IMR-90 (cell line): ENCODE measurements at regions not wholly inside any gene's neighbourhood (a gene's known extent, or its start where the extent isn't known, plus 50 kb on each side); places are given as distances from the start of the nearest gene placed in this dataset.

ENCODE experiments used
- CTCF ChIP-seq: conservative IDR thresholded peaks from 2 replicates; pipeline ENCODE4 v1.5.1; 2012; ENCODE audit warnings: mild to moderate bottlenecking, low read depth, low read length, improper control_type of control experiment
- SMC3 ChIP-seq: fragments of 150-350 bp; IDR thresholded peaks from 2 replicates; pipeline ENCODE4 v1.6.1; 2016; ENCODE audit warnings: low read depth, mild to moderate bottlenecking, antibody characterized with exemption, low read length, moderate library complexity
- USF2 ChIP-seq: fragments of 150-350 bp; IDR thresholded peaks from 2 replicates; pipeline ENCODE4 v1.6.1; 2017; ENCODE audit warnings: mild to moderate bottlenecking, antibody characterized with exemption, low read length, low read depth

DNA sequence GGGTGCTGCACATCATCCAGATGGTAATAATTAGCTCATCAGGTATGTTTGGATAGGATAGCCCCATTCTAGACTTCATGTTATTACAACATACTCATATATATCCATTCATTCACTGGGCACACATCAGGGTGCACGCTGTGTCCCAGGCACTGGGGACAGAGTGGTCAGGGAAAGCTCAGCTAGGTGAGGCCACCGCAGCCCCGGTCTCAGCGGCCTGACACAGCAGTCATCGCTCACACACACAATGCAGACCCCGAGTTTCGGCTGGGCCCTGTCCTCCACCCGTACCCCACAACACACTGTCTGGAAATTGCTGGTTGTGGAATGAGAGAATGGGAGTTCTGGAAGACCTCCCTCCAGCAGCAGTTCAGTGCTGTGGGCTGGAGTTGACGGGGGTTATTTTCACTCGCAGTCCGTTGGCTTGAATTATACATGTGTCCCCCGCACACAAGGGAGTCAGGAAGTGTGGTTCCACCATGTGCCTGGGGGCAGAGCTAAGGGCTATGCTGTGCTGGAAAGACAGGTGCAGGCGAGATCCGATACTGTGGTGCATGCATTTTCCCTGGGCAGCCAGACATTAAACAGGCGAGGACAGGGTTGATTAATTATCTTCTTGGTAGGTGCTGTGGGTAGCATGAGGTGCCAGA, 257.6 kb downstream of the TEX29 start:
- TF ChIP-seq CTCF (no peak), USF2 (no peak), SMC3 (no peak)
